H9 (cell line): ENCODE measurements at regions not wholly inside any gene's neighbourhood (a gene's known extent, or its start where the extent isn't known, plus 50 kb on each side); places are given as distances from the start of the nearest gene placed in this dataset.

ENCODE experiments used
- DNase-seq: peaks from one replicate; pipeline ENCODE4 v3.0.0-alpha.2; 2017
- H2AFZ ChIP-seq: one replicate; pipeline ENCODE4 v1.6.1; 2013; ENCODE audit warnings: mild to moderate bottlenecking, low read length, control low read depth, moderate library complexity
- H2AK5ac ChIP-seq: 2 replicates; pipeline ENCODE4 v1.6.1; 2013; ENCODE audit warnings: low read length, control low read depth, mixed read lengths; ENCODE audit not compliant: insufficient read length
- H2BK120ac ChIP-seq: one replicate; pipeline ENCODE4 v1.6.1; 2013; ENCODE audit warnings: low read depth, mild to moderate bottlenecking, low read length, control low read depth, inconsistent platforms; ENCODE audit not compliant: poor library complexity, severe bottlenecking
- H2BK12ac ChIP-seq: 2 replicates; pipeline ENCODE4 v1.6.1; 2013; ENCODE audit warnings: low read length, control low read depth, mixed read lengths, low read depth; ENCODE audit not compliant: insufficient read length
- H2BK15ac ChIP-seq: 2 replicates; pipeline ENCODE4 v1.6.1; 2013; ENCODE audit warnings: low read depth, low read length, control low read depth
- H2BK20ac ChIP-seq: one replicate; pipeline ENCODE4 v1.6.1; 2013; ENCODE audit warnings: low read depth, mild to moderate bottlenecking, low read length, control low read depth, inconsistent platforms; ENCODE audit not compliant: poor library complexity, severe bottlenecking
- H2BK5ac ChIP-seq: 2 replicates; pipeline ENCODE4 v1.6.1; 2013; ENCODE audit warnings: low read length, control low read depth, mixed read lengths; ENCODE audit not compliant: insufficient read length
- H3K14ac ChIP-seq: 2 replicates; pipeline ENCODE4 v1.6.1; 2013; ENCODE audit warnings: low read length, control low read depth; ENCODE audit not compliant: insufficient read depth
- H3K18ac ChIP-seq: 2 replicates; pipeline ENCODE4 v1.6.1; 2013; ENCODE audit warnings: low read depth, mild to moderate bottlenecking, mixed read lengths, low read length, control low read depth; ENCODE audit not compliant: insufficient read length
- H3K23ac ChIP-seq: 2 replicates; pipeline ENCODE4 v1.6.1; 2013; ENCODE audit warnings: low read length, control low read depth, mixed read lengths, low read depth; ENCODE audit not compliant: insufficient read length
- H3K23me2 ChIP-seq: 2 replicates; pipeline ENCODE4 v1.6.1; 2013; ENCODE audit warnings: low read depth, mild to moderate bottlenecking, mixed read lengths, low read length, control low read depth; ENCODE audit not compliant: insufficient read length, poor library complexity, severe bottlenecking
- H3K27ac ChIP-seq: 2 replicates; pipeline ENCODE4 v1.5.1; 2013; ENCODE audit warnings: low read length, control low read depth, mixed read lengths, low read depth; ENCODE audit not compliant: insufficient read length
- H3K27me3 ChIP-seq: 2 replicates; pipeline ENCODE4 v1.6.1; 2013; ENCODE audit warnings: low read length, control low read depth, inconsistent platforms; ENCODE audit not compliant: insufficient read depth
- H3K4ac ChIP-seq: 2 replicates; pipeline ENCODE4 v1.6.1; 2013; ENCODE audit warnings: low read depth, mild to moderate bottlenecking, control low read depth, inconsistent platforms, low read length, moderate library complexity
- H3K4me1 ChIP-seq: 2 replicates; pipeline ENCODE4 v1.6.1; 2013; ENCODE audit warnings: low read length, control low read depth, inconsistent platforms; ENCODE audit not compliant: insufficient read depth
- H3K4me2 ChIP-seq: 2 replicates; pipeline ENCODE4 v1.6.1; 2013; ENCODE audit warnings: low read length, control low read depth, mixed read lengths; ENCODE audit not compliant: insufficient read length, insufficient read depth
- H3K56ac ChIP-seq: 2 replicates; pipeline ENCODE4 v1.6.1; 2013; ENCODE audit warnings: low read depth, mild to moderate bottlenecking, mixed read lengths, low read length, control low read depth; ENCODE audit not compliant: insufficient read length
- H3K79me1 ChIP-seq: 2 replicates; pipeline ENCODE4 v1.6.1; 2013; ENCODE audit warnings: low read depth, mild to moderate bottlenecking, moderate library complexity, low read length, control low read depth, inconsistent platforms; ENCODE audit not compliant: insufficient read depth, poor library complexity, severe bottlenecking
- H3K79me2 ChIP-seq: 2 replicates; pipeline ENCODE4 v1.6.1; 2013; ENCODE audit warnings: low read length, control low read depth, inconsistent platforms; ENCODE audit not compliant: insufficient read depth
- H3K9ac ChIP-seq: 2 replicates; pipeline ENCODE4 v1.6.1; 2013; ENCODE audit warnings: low read length, control low read depth, mixed read lengths; ENCODE audit not compliant: insufficient read length; ENCODE audit errors: extremely low read depth
- H3K9me3 ChIP-seq: one replicate; pipeline ENCODE4 v1.6.1; 2013; ENCODE audit warnings: low read depth, low read length, inconsistent platforms; ENCODE audit not compliant: control insufficient read depth
- H3T11ph ChIP-seq: one replicate; pipeline ENCODE4 v1.6.1; 2013; ENCODE audit warnings: mild to moderate bottlenecking, low read length, control low read depth, inconsistent platforms
- H4K20me1 ChIP-seq: one replicate; pipeline ENCODE4 v1.6.1; 2013; ENCODE audit not compliant: control insufficient read depth, insufficient read length, insufficient read depth
- H4K5ac ChIP-seq: 2 replicates; pipeline ENCODE4 v1.6.1; 2013; ENCODE audit warnings: low read depth, mild to moderate bottlenecking, mixed read lengths, low read length, control low read depth; ENCODE audit not compliant: insufficient read length
- H4K8ac ChIP-seq: replicated peaks from 2 replicates; pipeline ENCODE4 v1.6.1; 2013; ENCODE audit warnings: low read length, control low read depth, mixed read lengths, low read depth; ENCODE audit not compliant: insufficient read length
- H4K91ac ChIP-seq: 2 replicates; pipeline ENCODE4 v1.6.1; 2013; ENCODE audit warnings: low read depth, mild to moderate bottlenecking, moderate library complexity, mixed read lengths, low read length, control low read depth; ENCODE audit not compliant: insufficient read length
- H3K27ac Mint-ChIP-seq, 3 experiments: 2 replicates in 2 of 3; 3 replicates in 1 of 3; pipeline ENCODE4 v1.8.0; 2020 to 2021; ENCODE audit warnings: mixed read lengths in 3 of 3, mild to moderate bottlenecking in 1 of 3, moderate library complexity in 1 of 3
- H3K27me3 Mint-ChIP-seq: 2 replicates; pipeline ENCODE4 v1.8.0; 2021; ENCODE audit warnings: low read depth, mild to moderate bottlenecking, moderate library complexity, mixed read lengths
- H3K36me3 Mint-ChIP-seq, 3 experiments: 2 replicates in 2 of 3; 3 replicates in 1 of 3; pipeline ENCODE4 v1.8.0; 2020 to 2021; ENCODE audit warnings: low read depth in 3 of 3, mixed read lengths in 3 of 3; ENCODE audit not compliant: insufficient read depth in 1 of 3
- H3K4me1 Mint-ChIP-seq, 2 experiments: 2 replicates each; pipeline ENCODE4 v1.8.0; 2020; ENCODE audit warnings: mixed read lengths in 2 of 2
- H3K4me3 Mint-ChIP-seq, 2 experiments: 2 replicates in 1 of 2; 3 replicates in 1 of 2; pipeline ENCODE4 v1.8.0; 2020 to 2021; ENCODE audit warnings: mild to moderate bottlenecking in 2 of 2, mixed read lengths in 2 of 2, moderate library complexity in 1 of 2
- H3K9me3 Mint-ChIP-seq, 2 experiments: 2 replicates in 1 of 2; 3 replicates in 1 of 2; pipeline ENCODE4 v1.8.0; 2020; ENCODE audit warnings: mild to moderate bottlenecking in 2 of 2, mixed read lengths in 2 of 2, moderate library complexity in 1 of 2
- WGBS: extraction: QIAGEN DNeasy Blood & Tissue Kit; methylation state at CpG from one replicate; pipeline ENCODE4 v1.1.7; 2013; ENCODE audit warnings: missing lambda C conversion rate, low lambda C conversion rate, mixed read lengths; ENCODE audit not compliant: insufficient read length; ENCODE audit errors: extremely low coverage; 5-methylcytosine and 5-hydroxymethylcytosine counted together
- TF ChIP-seq, protein P1 (sequence below): fragments of 200-600 bp; sonication (generic); conservative IDR thresholded peaks from 3 replicates; pipeline ENCODE4 v1.8.0; 2021; ENCODE audit warnings: antibody characterized with exemption, mild to moderate bottlenecking

DNA sequence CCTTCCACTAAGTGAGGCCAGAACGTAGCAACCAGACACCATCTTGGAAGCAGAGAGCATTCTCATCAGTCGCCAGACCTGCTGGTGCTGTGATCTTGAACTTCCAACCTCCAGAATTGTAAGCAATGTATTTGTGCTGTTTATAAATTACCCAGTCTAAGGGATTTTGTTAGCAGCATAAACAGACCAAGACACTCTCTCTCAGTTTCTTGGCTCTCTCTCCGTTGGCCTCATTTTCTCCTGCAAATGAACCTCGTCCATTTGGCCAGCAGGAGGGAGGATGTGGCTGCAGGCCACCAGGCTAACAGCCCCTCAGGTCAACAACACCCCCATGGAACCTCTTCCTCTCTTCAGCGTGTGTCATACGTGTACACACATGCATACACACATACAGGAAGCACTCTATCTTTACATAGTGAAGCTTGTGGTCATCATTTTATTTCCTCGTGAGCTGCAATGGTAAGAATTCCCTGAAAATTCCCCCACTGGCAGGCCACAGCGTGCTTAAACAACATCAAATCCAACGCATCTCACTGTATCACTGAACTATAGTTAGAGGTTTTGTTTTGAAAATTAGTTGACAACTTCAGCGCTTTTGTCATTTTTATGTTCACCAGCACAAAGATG is 62.8 kb upstream of the PPP1R26 start:
- no peaks in the 10 kb centered on the region; a peak in 2 of 5 replicates for H3K9me3 Mint-ChIP-seq
- peaks cover 16 to 31% of the 10 kb centered on the region in 2 experiments for H3K4me1 Mint-ChIP-seq
- Histone ChIP-seq H2AK5ac (no peak overlapping the region), H3K27ac (no peak overlapping the region), H2BK120ac (no peak overlapping the region), H3K9me3 (no peaks in the 10 kb centered on the region), H3K79me1 (no peaks in the 10 kb centered on the region), H3K9ac (no peak overlapping the region), H2AFZ (no peak overlapping the region), H3K4me2 (no peak overlapping the region), H3K14ac (no peak overlapping the region), H3K4me1 (no peaks in the 10 kb centered on the region), H3K56ac (no peak overlapping the region), H2BK12ac (no peak overlapping the region), H3K18ac (no peak overlapping the region), H3K79me2 (no peaks in the 10 kb centered on the region), H4K5ac (no peak overlapping the region), H2BK5ac (no peak overlapping the region), H3K4ac (no peak overlapping the region), H3T11ph (no peak overlapping the region), H2BK20ac (no peak overlapping the region), H3K23ac (no peak overlapping the region), H4K91ac (no peak overlapping the region), H4K20me1 (no peaks in the 10 kb centered on the region), H3K23me2 (no peaks in the 10 kb centered on the region), H4K8ac (no peak overlapping the region), H3K27me3 (no peaks in the 10 kb centered on the region), H2BK15ac (no peak overlapping the region)
- H3K27me3 Mint-ChIP-seq = peaks cover 7% of the 10 kb centered on the region
- WGBS = no CpG with 5 or more reads among the region's 10 CpGs
- H3K4me3 Mint-ChIP-seq = no peak overlapping the region; a peak in 1 of 5 replicates
- no peak overlapping the region for H3K27ac Mint-ChIP-seq
- no peaks in the 10 kb centered on the region for H3K36me3 Mint-ChIP-seq
- TF ChIP-seq, protein P1, sequence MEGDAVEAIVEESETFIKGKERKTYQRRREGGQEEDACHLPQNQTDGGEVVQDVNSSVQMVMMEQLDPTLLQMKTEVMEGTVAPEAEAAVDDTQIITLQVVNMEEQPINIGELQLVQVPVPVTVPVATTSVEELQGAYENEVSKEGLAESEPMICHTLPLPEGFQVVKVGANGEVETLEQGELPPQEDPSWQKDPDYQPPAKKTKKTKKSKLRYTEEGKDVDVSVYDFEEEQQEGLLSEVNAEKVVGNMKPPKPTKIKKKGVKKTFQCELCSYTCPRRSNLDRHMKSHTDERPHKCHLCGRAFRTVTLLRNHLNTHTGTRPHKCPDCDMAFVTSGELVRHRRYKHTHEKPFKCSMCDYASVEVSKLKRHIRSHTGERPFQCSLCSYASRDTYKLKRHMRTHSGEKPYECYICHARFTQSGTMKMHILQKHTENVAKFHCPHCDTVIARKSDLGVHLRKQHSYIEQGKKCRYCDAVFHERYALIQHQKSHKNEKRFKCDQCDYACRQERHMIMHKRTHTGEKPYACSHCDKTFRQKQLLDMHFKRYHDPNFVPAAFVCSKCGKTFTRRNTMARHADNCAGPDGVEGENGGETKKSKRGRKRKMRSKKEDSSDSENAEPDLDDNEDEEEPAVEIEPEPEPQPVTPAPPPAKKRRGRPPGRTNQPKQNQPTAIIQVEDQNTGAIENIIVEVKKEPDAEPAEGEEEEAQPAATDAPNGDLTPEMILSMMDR = no peak
- DNase-seq = no peak
